ENCODE measurements at regions not wholly inside any gene's neighbourhood (a gene's known extent, or its start where the extent isn't known, plus 50 kb on each side); places are given as distances from the start of the nearest gene placed in this dataset.
"Not testable (repeated sequence)": the region's sequence is repeated elsewhere in the genome, so short reads cannot be mapped to it uniquely, and the experiment has no call there.

DNA sequence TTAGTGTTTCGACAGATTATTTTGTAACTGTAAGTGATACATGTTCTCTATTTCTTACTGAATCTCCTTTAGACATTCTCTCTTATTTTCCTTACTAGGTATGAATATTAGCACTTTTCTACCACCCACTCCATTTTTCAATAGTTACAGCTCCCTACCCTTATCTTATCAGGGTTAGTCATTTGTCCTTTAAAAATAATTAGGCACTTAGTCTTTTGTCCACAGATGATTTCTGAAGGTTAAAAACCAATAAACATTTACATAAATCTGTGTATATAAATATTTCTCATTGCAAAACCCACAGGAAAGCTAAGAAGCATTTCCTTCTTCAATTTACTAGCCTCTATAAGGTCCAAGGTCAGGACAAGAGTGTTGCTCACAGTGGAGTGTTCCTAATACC is 624.1 kb upstream of the MIR17HG start:
- no peak for DNase-seq (ENCODE audit: low read depth in 2 of 2)

DNA sequence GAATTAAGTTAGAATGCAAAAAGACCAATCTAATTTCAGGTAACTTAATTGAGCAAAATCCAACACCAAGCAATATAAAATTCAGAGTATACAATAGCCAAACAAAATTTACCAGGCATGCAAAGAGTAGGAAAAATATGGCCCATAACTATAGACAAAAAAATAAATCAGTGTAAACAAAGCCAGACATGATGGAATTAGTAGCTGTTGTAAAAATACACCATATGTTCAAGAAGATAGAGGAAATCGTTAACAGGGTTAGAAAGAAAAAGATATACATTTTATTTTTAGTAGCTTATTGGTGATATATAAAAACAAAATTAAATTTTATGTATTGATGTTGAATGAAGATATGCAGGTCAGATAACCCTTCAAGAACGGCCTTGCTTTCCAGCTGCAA is 621.1 kb upstream of the MIR17HG start:
- no peak for DNase-seq (ENCODE audit: low read depth in 2 of 2)

DNA sequence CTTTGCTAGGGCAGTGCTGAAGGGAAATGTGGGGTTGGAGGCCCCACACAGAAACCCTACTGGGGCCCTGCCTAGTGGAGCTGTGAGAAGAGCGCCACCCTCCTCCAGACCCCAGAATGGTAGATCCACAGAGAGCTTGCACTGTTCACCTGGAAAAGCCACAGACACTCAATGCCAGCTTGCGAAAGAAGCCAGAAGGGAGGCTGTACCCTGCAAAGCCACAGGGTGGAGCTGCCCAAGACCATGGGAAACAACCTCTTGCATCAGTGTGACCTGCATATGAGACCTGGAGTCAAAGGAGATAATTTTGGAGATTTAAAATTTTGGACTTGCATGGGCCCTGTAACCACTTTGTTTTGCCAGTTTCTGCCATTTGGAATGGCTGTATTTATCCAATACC is 615.4 kb upstream of the MIR17HG start:
- no peak for DNase-seq (ENCODE audit: low read depth in 2 of 2)

DNA sequence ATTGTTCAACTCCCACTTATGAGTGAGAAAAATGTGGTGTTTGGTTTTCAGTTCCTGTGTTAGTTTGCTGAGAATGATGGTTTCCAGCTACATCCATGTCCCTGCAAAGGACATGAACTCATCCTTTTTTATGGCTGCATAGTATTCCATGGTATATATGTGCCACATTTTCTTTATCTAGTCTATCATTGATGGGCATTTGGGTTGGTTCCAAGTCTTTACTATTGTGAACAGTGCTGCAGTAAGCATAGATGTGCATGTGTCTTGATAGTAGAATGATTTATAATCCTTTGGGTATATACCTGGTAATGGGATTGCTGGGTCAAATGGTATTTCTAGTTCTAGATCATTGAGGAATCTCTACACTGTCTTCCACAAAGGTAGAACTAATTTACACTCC is 613.0 kb upstream of the MIR17HG start:
- not testable (repeated sequence) for DNase-seq (ENCODE audit: low read depth in 2 of 2)

DNA sequence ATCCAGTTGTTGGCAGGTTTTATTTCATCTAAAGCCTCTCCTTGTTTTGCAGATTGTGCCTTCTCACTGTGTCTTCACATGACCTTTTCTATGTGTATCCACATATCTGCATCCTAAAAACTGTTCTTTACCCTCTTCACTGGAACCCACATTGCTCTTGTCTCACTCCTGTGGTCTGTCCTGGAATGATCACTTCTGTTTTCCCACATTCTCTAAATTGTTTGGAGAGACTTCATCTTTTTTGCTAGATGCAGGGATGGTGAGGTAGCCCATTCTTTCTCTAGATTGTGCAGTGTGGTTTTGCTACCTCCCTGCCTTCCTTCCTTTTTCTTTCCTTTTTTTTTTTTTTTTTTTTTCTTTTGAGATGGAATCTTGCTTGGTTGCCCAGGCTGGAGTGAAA is 608.6 kb upstream of the MIR17HG start:
- no peak for DNase-seq (ENCODE audit: low read depth in 2 of 2)

DNA sequence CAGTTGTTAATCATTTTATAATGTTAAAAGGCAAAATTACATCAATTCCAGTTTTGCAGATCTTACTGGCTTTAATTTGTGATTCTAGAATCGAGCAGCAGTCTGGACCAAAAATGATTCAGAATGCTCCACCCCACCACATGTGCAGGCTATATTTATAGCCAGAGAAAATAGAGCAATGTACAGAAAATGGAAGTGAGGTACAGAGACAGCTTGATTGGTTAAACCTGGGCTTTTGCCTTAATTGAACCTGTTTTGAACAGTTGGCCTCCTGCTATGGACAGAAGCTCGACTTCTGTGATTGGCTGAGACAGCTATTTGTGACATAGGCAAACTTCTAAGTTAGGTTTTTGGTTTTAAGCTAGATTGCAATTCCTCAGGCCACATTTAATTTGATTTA is 607.4 kb upstream of the MIR17HG start:
- no peak for DNase-seq (ENCODE audit: low read depth in 2 of 2)

DNA sequence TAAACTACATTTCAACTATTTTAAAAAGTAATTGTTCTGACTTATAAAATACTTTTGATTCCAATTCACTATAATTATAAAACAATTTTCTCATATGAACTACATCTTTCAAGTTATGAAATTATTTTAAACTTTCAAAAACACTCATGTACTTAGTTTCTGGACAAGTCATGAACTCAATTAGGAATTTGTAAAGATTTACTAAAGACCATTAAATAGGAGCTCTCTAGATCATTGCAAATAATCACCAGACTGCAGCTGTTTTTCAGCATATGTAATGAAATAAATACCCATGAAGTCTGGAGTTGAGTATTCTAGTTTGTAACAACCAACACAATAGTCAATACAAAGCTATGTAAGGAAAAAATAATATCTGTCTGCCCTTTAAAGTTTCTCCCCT is 605.1 kb upstream of the MIR17HG start:
- DNase-seq (ENCODE audit: low read depth in 2 of 2) = no peak

DNA sequence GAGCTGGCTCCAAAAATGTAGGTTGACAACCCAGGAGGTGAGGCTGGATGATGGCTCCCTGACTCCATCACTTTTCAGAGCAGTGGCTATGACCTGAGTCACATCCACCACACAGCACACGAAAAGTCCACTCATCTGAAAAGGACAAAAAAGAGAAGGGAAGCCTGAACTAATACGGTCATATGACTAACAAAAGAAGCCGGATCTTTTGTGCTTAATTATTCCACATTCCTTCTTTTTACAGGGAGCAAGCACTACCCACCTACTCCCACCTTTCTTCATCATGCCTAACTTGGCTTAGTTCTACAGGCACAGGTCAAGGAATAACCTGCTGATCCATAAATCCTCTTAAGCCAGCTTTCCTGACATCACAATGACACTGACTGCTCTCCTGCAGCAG is 601.3 kb upstream of the MIR17HG start:
- DNase-seq (ENCODE audit: low read depth in 2 of 2) = no peak

DNA sequence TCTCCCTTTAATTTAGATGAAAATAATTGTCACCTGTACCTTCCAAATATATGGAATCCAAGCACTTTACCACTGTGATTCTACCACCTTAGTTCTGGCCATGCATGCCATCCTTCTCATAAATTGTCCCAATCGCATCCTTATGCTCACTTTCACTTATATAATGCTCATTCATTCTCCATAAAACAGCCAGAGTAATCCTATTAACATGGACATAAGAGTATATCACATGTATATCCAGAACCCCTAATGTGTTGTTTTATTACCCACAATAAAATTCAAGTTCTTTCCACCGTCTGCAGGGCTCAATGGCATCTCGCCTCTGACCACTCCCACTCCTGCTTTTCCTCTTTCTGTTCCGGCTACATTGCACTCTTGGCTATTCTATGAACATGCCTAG is 597.5 kb upstream of the MIR17HG start:
- DNase-seq (ENCODE audit: low read depth in 2 of 2) = no peak

DNA sequence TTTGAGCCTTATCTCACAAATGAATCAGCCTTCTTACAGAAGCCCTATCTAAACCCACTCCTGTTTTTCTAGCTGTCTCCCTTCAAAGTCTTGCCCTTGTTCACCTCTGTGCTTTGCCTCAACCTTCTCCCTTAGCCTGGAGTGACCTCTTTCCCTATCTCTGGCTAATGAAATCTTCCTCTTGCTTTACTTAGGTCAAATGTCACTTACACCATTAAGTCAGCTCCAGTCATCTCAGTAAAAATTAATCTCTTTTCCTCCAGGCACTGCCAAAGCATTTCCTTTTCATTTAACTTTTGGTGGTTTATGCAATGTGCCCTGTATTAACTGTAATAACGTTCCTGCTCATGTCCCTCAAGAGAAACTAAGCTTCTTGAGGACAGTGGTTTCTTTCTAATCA is 596.5 kb upstream of the MIR17HG start:
- no peak for DNase-seq (ENCODE audit: low read depth in 2 of 2)

DNA sequence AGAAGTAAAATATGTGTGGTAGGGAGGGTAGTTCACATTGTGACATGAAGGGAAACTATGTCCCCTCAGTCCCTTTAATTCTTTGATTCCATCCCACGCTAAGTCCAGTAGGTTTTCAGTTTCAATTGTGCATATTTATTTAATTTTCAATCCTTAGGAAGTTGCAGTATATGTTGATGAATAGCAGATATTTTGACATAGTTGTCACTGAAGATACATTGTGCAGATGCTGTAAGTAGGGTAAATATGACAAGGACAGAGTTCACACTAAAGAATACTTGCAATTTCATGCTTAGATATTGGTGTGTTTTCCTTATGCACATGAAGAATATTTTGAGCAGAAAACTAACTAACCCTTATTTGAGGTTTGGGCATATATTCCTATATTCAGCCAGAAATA is 595.4 kb upstream of the MIR17HG start:
- DNase-seq (ENCODE audit: low read depth in 2 of 2) = no peak

DNA sequence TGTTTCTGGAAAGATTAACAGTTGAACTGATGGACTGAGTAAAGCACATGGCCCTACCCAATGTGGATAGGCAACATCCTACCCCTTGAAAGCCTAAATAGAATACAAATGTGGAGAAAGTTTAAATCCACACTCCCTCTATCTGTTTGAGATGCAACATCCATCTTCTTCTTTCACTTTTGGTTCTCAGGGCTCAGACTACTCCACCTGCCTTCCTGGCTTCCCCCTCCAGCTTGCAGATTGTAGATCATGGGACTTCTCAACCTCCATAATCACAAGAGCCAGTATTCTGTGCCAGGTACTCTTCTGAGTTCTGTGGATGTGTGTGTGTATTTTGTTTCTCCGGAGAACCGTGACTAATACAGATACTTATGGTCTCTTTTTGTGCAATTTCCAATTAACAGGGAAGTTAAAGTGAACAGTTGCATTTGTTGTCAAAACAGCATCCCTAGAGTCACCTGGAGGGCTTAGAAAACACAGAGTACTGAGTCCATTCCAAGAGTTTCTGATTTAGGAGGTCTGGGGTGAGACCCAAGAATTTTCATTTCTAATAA is 590.3 kb upstream of the MIR17HG start:
- DNase-seq (ENCODE audit: low read depth in 2 of 2) = no peak

DNA sequence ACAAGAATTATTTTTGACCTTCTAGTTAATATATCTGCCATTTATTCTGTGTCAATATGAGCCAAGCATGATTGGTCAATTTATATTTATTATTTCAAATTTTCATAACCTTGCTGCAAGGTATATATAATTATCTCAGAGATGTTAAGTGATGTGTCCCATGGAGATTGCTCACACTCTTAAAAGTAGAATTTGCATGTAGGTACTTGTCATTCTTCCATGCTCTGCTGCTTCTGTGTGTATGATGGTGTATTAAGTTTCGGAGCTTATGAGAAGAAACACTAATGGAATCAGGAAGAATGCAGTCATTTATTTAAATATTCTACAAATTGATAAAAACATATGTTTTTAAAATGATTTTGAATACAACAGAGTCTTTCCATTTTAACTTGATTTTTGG is 586.8 kb upstream of the MIR17HG start:
- no peak for DNase-seq (ENCODE audit: low read depth in 2 of 2)

DNA sequence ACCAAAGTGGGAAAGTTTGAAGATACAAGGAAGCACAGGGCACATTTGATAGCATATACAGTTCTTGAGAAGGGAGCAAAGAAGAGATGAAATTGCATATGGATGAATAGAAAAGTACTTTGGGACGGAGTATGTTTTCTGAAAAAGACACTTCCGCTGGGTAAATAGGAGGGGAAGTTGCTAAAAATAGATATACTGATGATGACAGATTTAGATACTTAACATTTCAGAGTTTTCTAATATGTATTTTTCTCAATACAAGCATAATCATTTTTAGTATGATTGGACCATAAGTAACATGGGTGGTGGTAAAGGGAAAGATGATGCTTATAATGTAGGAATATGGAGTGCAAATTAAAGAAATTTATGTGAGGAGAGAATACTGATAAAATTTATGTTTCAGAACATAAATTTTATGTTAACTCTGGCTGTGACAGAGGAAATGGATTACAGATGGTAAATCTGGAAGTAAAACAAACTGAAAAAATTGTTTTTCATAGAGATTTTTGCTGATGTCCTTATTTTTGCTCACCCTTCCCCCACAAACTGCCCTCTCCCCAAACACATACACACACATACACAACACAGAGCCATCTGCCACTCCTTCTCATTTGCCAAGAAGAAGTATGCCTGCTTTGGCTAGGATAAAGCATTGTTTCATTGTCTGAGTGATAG is 583.9 kb upstream of the MIR17HG start:
- DNase-seq (ENCODE audit: low read depth in 2 of 2) = no peak

DNA sequence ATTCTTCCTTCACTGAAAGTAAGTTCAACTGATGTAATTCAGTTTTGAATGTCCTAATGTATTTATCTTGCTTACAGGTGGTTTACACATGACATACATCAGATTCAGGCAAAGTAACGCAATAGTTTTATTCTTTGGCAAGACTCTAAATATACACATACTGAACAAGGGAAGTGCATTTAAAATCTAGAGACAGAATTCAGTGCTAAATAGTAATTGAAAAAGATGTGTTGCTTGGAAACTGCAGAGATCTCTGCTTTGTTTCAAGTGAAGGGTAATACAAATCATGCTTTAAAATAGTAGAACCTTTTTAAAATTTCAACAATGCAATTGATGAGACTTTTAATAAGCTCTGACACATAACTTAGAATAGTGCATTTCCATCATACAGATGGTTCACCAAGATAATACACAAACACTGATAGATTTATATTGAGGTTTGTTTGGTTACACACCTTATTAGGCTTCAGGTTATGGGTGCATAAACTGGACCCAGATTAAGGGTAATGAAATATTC is 581.0 kb upstream of the MIR17HG start:
- DNase-seq (ENCODE audit: low read depth in 2 of 2) = no peak

DNA sequence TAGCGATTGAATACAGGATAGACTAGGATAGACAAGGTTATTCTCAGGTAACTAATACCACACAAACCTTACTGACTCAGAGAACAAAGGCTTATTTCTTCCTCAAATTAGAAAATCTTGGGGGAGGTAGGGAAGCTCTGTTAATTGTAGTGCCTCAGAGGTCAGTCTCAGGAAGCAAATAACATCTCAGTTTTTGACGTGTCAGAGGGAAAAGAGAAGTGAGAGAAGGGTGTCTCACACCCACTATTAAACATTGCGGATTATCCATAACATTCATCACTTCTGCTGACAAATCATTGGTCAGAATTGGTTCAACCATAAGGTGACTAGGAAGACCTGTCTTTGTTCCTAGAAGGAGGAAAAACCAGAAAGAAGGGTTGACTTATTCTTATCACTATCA is 579.4 kb upstream of the MIR17HG start:
- DNase-seq (ENCODE audit: low read depth in 2 of 2) = no peak

DNA sequence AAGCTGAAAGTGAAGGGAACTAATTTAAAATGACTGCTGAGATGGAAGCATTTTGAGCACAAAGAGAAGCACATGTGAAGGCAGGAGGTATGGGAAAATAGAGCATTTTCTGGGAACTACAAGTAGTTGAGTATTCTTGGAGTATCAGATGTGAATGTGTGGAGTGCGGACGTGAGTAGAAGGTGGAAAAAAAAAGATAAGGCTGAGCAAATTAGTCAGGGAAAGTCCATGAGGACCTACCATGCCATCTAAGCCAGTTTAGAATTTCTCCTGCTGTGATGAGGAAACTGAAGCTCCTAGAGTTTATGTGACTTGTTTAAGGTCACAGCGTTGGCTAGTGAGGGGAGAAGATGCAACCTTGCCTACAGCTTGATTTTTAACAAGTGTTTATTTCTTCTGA is 578.1 kb upstream of the MIR17HG start:
- DNase-seq (ENCODE audit: low read depth in 2 of 2) = no peak

DNA sequence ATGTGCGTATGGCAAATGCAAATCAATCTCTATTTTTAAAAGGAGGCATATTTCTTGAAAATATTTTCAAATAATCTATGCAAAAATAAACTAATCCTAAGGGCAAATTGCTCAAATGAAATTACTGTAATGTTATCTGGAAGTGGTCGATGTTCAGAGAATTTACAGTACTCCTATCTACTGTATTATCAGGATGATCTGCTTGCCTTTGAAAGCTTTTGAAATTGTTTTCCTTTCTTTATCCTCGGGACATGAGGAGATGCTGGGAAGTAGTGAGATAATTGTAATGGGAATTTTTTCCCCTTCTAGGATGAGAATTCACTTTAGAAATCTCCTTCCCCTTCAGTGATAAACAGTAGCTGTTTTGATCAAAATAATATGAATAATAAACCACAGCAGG is 577.2 kb upstream of the MIR17HG start:
- no peak for DNase-seq (ENCODE audit: low read depth in 2 of 2)

DNA sequence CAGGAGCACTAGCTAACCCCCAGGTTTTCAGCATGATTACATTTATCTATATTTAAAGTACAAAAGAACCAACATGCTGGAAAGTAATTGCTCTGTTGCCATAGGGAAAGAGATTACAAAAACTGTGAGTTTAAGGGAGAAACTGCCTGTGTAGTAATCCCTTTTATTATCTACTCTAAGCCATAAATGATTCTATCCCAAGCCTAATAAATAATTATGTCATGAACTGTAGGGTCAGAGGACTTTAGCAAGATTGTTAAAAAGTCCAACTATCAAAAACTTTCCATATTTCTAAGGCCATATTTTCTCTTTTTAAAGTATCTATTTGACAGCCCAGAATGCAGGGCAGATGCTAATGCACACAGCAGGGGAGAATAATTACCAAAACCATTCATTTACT is 573.8 kb upstream of the MIR17HG start:
- no peak for DNase-seq (ENCODE audit: low read depth in 2 of 2)

DNA sequence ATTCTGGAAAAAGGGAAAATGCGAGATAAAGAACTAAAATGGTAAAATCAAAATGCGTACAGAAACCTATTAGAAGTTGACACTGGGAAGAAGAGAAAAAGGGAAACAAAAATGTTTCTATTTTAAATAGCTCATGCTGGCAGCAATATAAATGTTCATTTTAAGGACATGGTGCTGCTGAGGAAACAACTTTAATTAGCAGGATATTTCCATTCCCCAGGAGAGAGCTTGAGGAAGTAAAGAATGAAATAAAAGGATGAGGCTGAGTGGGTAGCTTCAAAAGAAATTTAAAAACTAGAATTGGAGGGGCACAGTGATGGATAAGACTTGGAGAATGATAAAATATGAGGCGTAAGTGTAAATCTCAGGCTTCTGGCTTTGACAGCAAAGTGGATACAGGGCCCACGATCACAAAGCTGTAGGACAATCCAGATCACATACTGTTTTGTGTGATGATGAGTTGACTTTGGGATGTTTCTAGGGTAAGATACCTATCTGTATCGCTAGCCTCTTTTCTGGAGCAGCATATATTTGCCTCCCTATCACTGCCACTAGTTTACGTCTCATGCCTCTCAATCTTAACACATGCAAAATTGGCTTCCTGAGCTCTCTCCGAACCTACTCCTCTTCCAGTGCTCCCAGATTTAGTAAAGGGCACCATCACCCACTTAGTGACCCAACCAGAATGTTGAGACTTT is 571.3 kb upstream of the MIR17HG start:
- no peak for DNase-seq (ENCODE audit: low read depth in 2 of 2)

DNA sequence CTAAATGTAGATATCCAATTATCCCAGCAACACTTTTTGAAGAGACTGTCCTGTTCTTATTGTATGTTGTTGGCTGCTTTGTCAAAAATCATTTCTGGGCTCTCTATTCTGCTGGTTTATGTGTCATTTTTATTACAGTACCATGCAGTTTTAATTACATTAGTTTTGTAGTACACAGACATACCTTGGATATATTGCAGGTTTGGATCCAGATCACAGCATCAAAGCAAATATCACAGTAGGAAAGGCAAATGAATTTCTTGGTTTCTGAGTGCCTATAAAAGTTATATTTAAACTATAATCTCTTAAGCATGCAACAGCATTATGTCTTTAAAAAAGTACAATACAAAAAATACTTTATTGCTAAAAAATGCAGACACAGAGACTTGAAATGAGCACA is 564.2 kb upstream of the MIR17HG start:
- no peak for DNase-seq (ENCODE audit: low read depth in 2 of 2)

DNA sequence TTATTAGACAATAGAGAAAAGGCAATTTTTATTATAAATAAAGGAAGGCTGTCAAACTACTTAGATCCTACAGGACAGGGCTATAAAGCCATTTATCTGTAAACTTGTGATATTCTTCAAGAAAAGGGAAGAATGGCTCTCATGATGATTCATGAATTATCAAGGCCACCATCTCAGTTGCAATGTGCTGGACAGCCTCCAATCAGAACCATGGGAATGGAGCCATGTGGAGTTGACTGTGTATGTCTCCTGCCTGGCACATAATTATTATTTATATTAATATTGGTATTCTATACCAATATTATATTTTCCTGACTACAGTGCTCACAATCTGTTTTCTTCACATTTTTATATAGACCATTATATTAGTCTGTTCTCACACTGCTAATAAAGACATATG is 560.5 kb upstream of the MIR17HG start:
- DNase-seq (ENCODE audit: low read depth in 2 of 2) = no peak

DNA sequence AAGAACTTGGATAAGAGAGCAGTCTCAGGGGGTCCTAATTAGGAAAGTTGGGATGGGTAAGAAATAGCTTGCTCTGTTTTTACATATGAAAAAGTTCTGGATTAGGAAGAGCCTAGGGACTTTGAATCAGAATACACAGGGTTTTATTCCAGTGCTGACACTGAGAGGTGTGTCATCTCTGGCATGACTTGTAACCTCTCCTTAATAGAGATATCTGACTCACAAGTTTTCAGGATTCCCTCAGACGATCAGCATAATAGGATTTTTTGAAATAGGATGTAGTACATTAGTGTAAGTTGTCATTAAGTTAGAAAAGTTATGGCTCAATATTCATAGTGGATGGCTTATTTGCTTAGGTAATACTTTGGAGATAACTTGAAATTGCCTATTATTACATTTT is 555.2 kb upstream of the MIR17HG start:
- DNase-seq (ENCODE audit: low read depth in 2 of 2) = no peak
